HL-60 (cell line): ENCODE measurements at regions not wholly inside any gene's neighbourhood (a gene's known extent, or its start where the extent isn't known, plus 50 kb on each side); places are given as distances from the start of the nearest gene placed in this dataset.

Experiments
- GABPA ChIP-seq: IDR thresholded peaks from 2 replicates; pipeline ENCODE4 v1.6.1; 2012; ENCODE audit warnings: low read depth
- POLR2AphosphoS5 ChIP-seq: IDR thresholded peaks from 2 replicates; pipeline ENCODE4 v1.6.1; 2012; ENCODE audit warnings: low read depth
- SPI1 ChIP-seq: IDR thresholded peaks from 2 replicates; pipeline ENCODE4 v1.6.1; 2012; ENCODE audit warnings: low read depth, mild to moderate bottlenecking, borderline replicate concordance
- TF ChIP-seq, protein P1 (sequence below): IDR thresholded peaks from one replicate; pipeline ENCODE4 v1.5.1; 2011; ENCODE audit warnings: low read length, control low read depth, inconsistent platforms; ENCODE audit not compliant: insufficient read depth

DNA sequence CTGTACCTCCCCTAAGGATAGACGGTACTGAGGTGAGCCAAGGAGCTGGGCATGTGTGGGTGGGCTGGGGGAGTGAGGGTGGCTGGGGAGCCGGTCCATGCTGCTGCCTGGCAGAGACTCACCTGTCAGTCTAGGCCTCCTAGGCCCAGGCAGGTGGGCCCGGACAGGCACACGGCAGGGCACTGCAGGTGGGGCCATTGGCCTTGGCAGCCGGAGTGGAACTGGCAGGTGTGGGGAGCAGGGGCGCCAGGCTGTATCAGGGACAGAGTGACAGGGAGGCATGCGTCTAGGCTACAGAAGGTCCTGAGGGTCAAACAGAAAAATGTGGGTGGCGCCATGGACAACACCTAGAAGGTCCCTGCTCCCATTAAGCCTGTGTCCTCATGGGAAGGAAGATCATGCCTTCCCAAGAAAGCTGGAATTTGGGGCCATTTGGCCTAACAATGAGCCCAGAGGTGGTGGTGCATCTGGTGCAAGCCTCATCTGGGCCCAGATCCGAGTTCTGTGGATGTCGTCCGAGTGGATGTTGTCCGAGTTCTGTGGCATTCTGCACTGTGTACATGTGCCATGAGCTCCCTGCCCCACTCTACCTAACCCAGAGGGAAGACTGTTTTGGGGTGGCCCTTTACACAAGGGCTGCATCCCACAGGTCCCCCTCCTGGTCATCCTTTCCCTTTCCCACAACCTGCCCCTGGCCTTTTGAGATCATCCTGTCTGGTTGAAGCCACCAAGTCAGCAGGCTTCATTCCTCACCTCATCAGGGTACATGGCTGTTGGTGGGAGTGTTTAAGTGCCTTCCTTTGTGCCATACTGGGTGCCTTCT is 249.7 kb downstream of the GLI2 start:
- TF ChIP-seq, protein P1, sequence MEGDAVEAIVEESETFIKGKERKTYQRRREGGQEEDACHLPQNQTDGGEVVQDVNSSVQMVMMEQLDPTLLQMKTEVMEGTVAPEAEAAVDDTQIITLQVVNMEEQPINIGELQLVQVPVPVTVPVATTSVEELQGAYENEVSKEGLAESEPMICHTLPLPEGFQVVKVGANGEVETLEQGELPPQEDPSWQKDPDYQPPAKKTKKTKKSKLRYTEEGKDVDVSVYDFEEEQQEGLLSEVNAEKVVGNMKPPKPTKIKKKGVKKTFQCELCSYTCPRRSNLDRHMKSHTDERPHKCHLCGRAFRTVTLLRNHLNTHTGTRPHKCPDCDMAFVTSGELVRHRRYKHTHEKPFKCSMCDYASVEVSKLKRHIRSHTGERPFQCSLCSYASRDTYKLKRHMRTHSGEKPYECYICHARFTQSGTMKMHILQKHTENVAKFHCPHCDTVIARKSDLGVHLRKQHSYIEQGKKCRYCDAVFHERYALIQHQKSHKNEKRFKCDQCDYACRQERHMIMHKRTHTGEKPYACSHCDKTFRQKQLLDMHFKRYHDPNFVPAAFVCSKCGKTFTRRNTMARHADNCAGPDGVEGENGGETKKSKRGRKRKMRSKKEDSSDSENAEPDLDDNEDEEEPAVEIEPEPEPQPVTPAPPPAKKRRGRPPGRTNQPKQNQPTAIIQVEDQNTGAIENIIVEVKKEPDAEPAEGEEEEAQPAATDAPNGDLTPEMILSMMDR, result no peak
- TF ChIP-seq POLR2AphosphoS5, result no peak
- TF ChIP-seq GABPA, result no peak
- no peak for TF ChIP-seq SPI1
